Mammary epithelial cell (primary cell): ENCODE measurements at regions not wholly inside any gene's neighbourhood (a gene's known extent, or its start where the extent isn't known, plus 50 kb on each side); places are given as distances from the start of the nearest gene placed in this dataset.

ENCODE experiments used
- EZH2 ChIP-seq: IDR thresholded peaks from 2 replicates; pipeline ENCODE4 v1.6.1; 2012; ENCODE audit warnings: low read length, inconsistent platforms, borderline replicate concordance
- TF ChIP-seq, protein P1 (sequence below), 2 donors: IDR thresholded peaks in 1 of 2; conservative IDR thresholded peaks in 1 of 2; 2 replicates each; pipeline ENCODE4 v1.5.1; 2011 to 2012; ENCODE audit warnings: inconsistent platforms in 2 of 2, low read length in 2 of 2, mild to moderate bottlenecking in 2 of 2, control low read depth in 1 of 2, low read depth in 1 of 2; ENCODE audit not compliant: insufficient read depth in 1 of 2; ENCODE audit errors: extremely low read depth in 1 of 2

- TF ChIP-seq, protein P1, sequence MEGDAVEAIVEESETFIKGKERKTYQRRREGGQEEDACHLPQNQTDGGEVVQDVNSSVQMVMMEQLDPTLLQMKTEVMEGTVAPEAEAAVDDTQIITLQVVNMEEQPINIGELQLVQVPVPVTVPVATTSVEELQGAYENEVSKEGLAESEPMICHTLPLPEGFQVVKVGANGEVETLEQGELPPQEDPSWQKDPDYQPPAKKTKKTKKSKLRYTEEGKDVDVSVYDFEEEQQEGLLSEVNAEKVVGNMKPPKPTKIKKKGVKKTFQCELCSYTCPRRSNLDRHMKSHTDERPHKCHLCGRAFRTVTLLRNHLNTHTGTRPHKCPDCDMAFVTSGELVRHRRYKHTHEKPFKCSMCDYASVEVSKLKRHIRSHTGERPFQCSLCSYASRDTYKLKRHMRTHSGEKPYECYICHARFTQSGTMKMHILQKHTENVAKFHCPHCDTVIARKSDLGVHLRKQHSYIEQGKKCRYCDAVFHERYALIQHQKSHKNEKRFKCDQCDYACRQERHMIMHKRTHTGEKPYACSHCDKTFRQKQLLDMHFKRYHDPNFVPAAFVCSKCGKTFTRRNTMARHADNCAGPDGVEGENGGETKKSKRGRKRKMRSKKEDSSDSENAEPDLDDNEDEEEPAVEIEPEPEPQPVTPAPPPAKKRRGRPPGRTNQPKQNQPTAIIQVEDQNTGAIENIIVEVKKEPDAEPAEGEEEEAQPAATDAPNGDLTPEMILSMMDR (conservative IDR thresholded peaks at IDR 0.05 in 1 of 2, IDR thresholded peaks at IDR 0.05 in 1 of 2; ENCODE audit: extremely low read depth in 1 of 2, insufficient read depth in 1 of 2, low read depth in 1 of 2, low read length in 2 of 2), result no peak
- TF ChIP-seq EZH2, result no peak
Observed at GRCh38 chr2:186992597-186992996, 143.6 kb upstream of the ZSWIM2 start.
